Vagina (tissue), 2 donors: ENCODE measurements at regions not wholly inside any gene's neighbourhood (a gene's known extent, or its start where the extent isn't known, plus 50 kb on each side); places are given as distances from the start of the nearest gene placed in this dataset.

Source experiments
- CTCF ChIP-seq, 3 experiments: fragments of 450-650 bp in 2 of 3; fragments of 200-600 bp in 1 of 3; sonication (generic) in 1 of 3; IDR thresholded peaks; one replicate each; pipeline ENCODE4 v1.5.1; 2017 to 2019; ENCODE audit warnings: antibody characterized with exemption in 3 of 3, mild to moderate bottlenecking in 2 of 3, moderate library complexity in 2 of 3
- POLR2AphosphoS5 ChIP-seq, 2 donors: sonication (generic); formaldehyde crosslinking; IDR thresholded peaks; one replicate each; pipeline ENCODE4 v1.9.0; 2017; ENCODE audit warnings: antibody characterized with exemption in 2 of 2, mild to moderate bottlenecking in 2 of 2, low read depth in 1 of 2; ENCODE audit not compliant: insufficient read depth in 1 of 2

- TF ChIP-seq CTCF (IDR thresholded peaks at IDR 0.05): no peak
- TF ChIP-seq POLR2AphosphoS5 (IDR thresholded peaks at IDR 0.05; ENCODE audit: insufficient read depth in 1 of 2, low read depth in 1 of 2): no peak
These were observed 68.3 kb upstream of the HGFAC start for GRCh38 chr4:3373468-3373867.
